K562 (cell line): ENCODE measurements at regions not wholly inside any gene's neighbourhood (a gene's known extent, or its start where the extent isn't known, plus 50 kb on each side); places are given as distances from the start of the nearest gene placed in this dataset.

Source experiments
- ATAC-seq: fragments of 200-7000 bp; cut with Tn5 transposase; 3 replicates; pipeline ENCODE4 v1.9.1; 2020; ENCODE audit warnings: moderate library complexity
- BruUV-seq: library from RNA; stranded (reverse); fragments of 400-500 nt; replicated peaks from 2 replicates; lab custom pipeline; 2021; lab: Mats Ljungman, UMichigan
- CTCF ChIA-PET: fragments of 300-600 bp; formaldehyde crosslinking; extraction: SDS; loops from one replicate; lab custom pipeline; 2021; ENCODE audit warnings: low intra/inter-chr PET ratio; lab: Yijun Ruan, JAX
- POLR2A ChIA-PET: fragments of 300-600, 350-650 bp; sonication (Branson Sonifier 250); formaldehyde crosslinking; extraction: SDS; loops from one replicate; lab custom pipeline; 2021; ENCODE audit warnings: antibody characterized with exemption, inconsistent platforms; lab: Yijun Ruan, JAX
- DNase-seq, 4 experiments: peaks; one replicate each; pipeline versions ENCODE4 v3.0.0 to v3.0.0-alpha.2; 2011 to 2018; ENCODE audit warnings: low spot score in 3 of 4, mixed read lengths in 3 of 4; ENCODE audit errors: extremely low read depth in 1 of 4
- FAIRE-seq: peaks from 2 replicates; lab custom pipeline; 2011; peaks lifted over from hg19 to GRCh38; lab: Jason Lieb, UNC
- H2AFZ ChIP-seq: 2 replicates; pipeline ENCODE4 v1.6.0; 2011; ENCODE audit warnings: low read depth, low read length, control low read depth, inconsistent platforms
- H3K27ac ChIP-seq: fragments of 200-600 bp; 3 replicates; pipeline ENCODE4 v1.8.0; 2011; ENCODE audit warnings: low read depth, mild to moderate bottlenecking, control low read depth, inconsistent platforms, low read length, moderate library complexity, mixed read lengths; ENCODE audit errors: extremely low read depth
- H3K27me3 ChIP-seq, 2 experiments: fragments of 300-600 bp in 1 of 2; 2 replicates in 1 of 2; 3 replicates in 1 of 2; pipeline versions ENCODE4 v1.6.0 to v1.8.0; 2011; ENCODE audit warnings: inconsistent platforms in 2 of 2, low read length in 2 of 2, mild to moderate bottlenecking in 1 of 2, mixed read lengths in 1 of 2, moderate library complexity in 1 of 2; ENCODE audit not compliant: control insufficient read depth in 2 of 2, insufficient read depth in 2 of 2
- H3K36me3 ChIP-seq: fragments of 300-600 bp; 3 replicates; pipeline ENCODE4 v1.8.0; 2011; ENCODE audit warnings: mild to moderate bottlenecking, low read length, inconsistent platforms; ENCODE audit not compliant: control insufficient read depth, insufficient read depth
- H3K4me1 ChIP-seq, 2 experiments: fragments of 200-600 bp in 1 of 2; replicated peaks in 1 of 2; 2 replicates in 1 of 2; 3 replicates in 1 of 2; pipeline versions ENCODE4 v1.5.1 to v1.8.0; 2011; ENCODE audit warnings: inconsistent platforms in 2 of 2, low read length in 2 of 2, mild to moderate bottlenecking in 1 of 2, mixed read lengths in 1 of 2, moderate library complexity in 1 of 2; ENCODE audit not compliant: control insufficient read depth in 2 of 2, insufficient read depth in 2 of 2
- H3K4me2 ChIP-seq: 2 replicates; pipeline ENCODE4 v1.6.1; 2011; ENCODE audit warnings: low read length, control low read depth, inconsistent platforms, mixed read lengths; ENCODE audit not compliant: insufficient read depth
- H3K4me3 ChIP-seq: fragments of 200-600 bp; sonication (generic), shearing (Covaris generic); 2 replicates; pipeline ENCODE4 v1.5.1; 2016; ENCODE audit warnings: control low read depth, inconsistent platforms
- H3K79me2 ChIP-seq: fragments of 200-600 bp; 3 replicates; pipeline ENCODE4 v1.8.0; 2011; ENCODE audit warnings: low read length, inconsistent platforms; ENCODE audit not compliant: control insufficient read depth, insufficient read depth
- H3K9ac ChIP-seq, 2 experiments: 2 replicates each; pipeline versions ENCODE4 v1.6.0 to v1.6.1; 2011; ENCODE audit warnings: low read depth in 2 of 2, low read length in 2 of 2, control low read depth in 1 of 2, inconsistent platforms in 1 of 2, mild to moderate bottlenecking in 1 of 2, mixed read lengths in 1 of 2; ENCODE audit not compliant: insufficient read depth in 1 of 2
- H3K9me1 ChIP-seq: one replicate; pipeline ENCODE4 v1.6.0; 2011; ENCODE audit warnings: inconsistent platforms, mild to moderate bottlenecking, low read length, moderate library complexity; ENCODE audit not compliant: control insufficient read depth, insufficient read depth
- H3K9me3 ChIP-seq: replicated peaks from 2 replicates; pipeline ENCODE4 v1.5.1; 2011; ENCODE audit warnings: low read depth, low read length, inconsistent platforms; ENCODE audit not compliant: control insufficient read depth, insufficient read depth
- H4K20me1 ChIP-seq: replicated peaks from 2 replicates; pipeline ENCODE4 v1.6.1; 2011; ENCODE audit warnings: low read length, inconsistent platforms, mixed read lengths; ENCODE audit not compliant: control insufficient read depth, insufficient read depth
- C11orf30 ChIP-seq: fragments of 450-650 bp; IDR thresholded peaks from 2 replicates; pipeline ENCODE4 v1.6.1; 2016; ENCODE audit warnings: low read depth, mild to moderate bottlenecking
- CCAR2 ChIP-seq: fragments of 200-400 bp; formaldehyde crosslinking; IDR thresholded peaks from 2 replicates; pipeline ENCODE4 v1.6.1; 2017; ENCODE audit warnings: mild to moderate bottlenecking, low read depth, low read length
- CREBBP ChIP-seq: IDR thresholded peaks from one replicate; pipeline ENCODE4 v1.6.1; 2012; ENCODE audit warnings: low read depth, mild to moderate bottlenecking, control low read depth, inconsistent platforms, low read length
- FOSL1 ChIP-seq: fragments of 200-800 bp; sonication (Bioruptor generic); conservative IDR thresholded peaks from 2 replicates; pipeline ENCODE4 v1.6.1; 2016; ENCODE audit warnings: missing genetic modification characterization, missing compliant biosample characterization
- FOXM1 ChIP-seq, 2 experiments: fragments of 450-650 bp in 1 of 2; sonication (generic) in 1 of 2; formaldehyde crosslinking in 1 of 2; IDR thresholded peaks; 2 replicates each; pipeline versions ENCODE4 v1.6.1 to v1.9.0; 2017 to 2022; ENCODE audit warnings: low read depth in 2 of 2, mild to moderate bottlenecking in 2 of 2, missing genetic modification reagents in 1 of 2, moderate library complexity in 1 of 2
- GABPA ChIP-seq: fragments of 200-800 bp; sonication (Bioruptor generic); conservative IDR thresholded peaks from 2 replicates; pipeline ENCODE4 v1.6.1; 2016; ENCODE audit warnings: low read depth, missing genetic modification characterization, missing compliant biosample characterization
- MXI1 ChIP-seq: IDR thresholded peaks from 2 replicates; pipeline ENCODE4 v1.6.1; 2011; ENCODE audit warnings: low read depth, mild to moderate bottlenecking, improper control_type of control experiment, low read length
- NR3C1 ChIP-seq: sonication (generic); formaldehyde crosslinking; IDR thresholded peaks from 2 replicates; pipeline ENCODE4 v1.8.1; 2022; ENCODE audit warnings: missing genetic modification reagents
- PML ChIP-seq: IDR thresholded peaks from 2 replicates; pipeline ENCODE4 v1.6.1; 2012; ENCODE audit warnings: low read length, inconsistent platforms
- ZBTB1 ChIP-seq: sonication (generic); formaldehyde crosslinking; IDR thresholded peaks from 2 replicates; pipeline ENCODE4 v1.8.1; 2023; ENCODE audit warnings: missing genetic modification reagents, low read depth, mild to moderate bottlenecking, borderline replicate concordance
- ZFP36 ChIP-seq: fragments of 150-350 bp; IDR thresholded peaks from 2 replicates; pipeline ENCODE4 v1.6.1; 2018; ENCODE audit warnings: low read length, low read depth; ENCODE audit not compliant: partially characterized antibody
- ZNF23 ChIP-seq: fragments of 250-450 bp; sonication (Bioruptor Pico); IDR thresholded peaks from 2 replicates; pipeline ENCODE4 v1.4.0; 2020; ENCODE audit warnings: mild to moderate bottlenecking
- ZNF316 ChIP-seq: fragments of 450-650 bp; IDR thresholded peaks from 2 replicates; pipeline ENCODE4 v1.6.1; 2016
- ZNF584 ChIP-seq: fragments of 200-800 bp; sonication (Bioruptor generic); IDR thresholded peaks from 2 replicates; pipeline ENCODE4 v1.6.1; 2016; ENCODE audit warnings: low read depth, mild to moderate bottlenecking, missing genetic modification characterization, missing compliant biosample characterization
- ZZZ3 ChIP-seq: fragments of 450-650 bp; IDR thresholded peaks from 2 replicates; pipeline ENCODE4 v1.6.1; 2016; ENCODE audit warnings: antibody characterized with exemption, mild to moderate bottlenecking, moderate library complexity
- WGBS: fragments of 100-300 bp; shearing (Covaris generic); methylation state at CpG from one replicate; pipeline ENCODE4 v1.1.6; 2016; ENCODE audit warnings: low coverage, mixed read lengths; ENCODE audit not compliant: insufficient coverage; ENCODE audit errors: missing lambda C conversion rate; 5-methylcytosine and 5-hydroxymethylcytosine counted together
- in situ Hi-C: fragments of 300-500 bp; cut with MboI; formaldehyde crosslinking; loops from 4 replicates; pipeline ENCODE4 v1.15.0; 2018; ENCODE audit warnings: inconsistent platforms, mixed read lengths
- intact Hi-C: fragments of 100-400 bp; cut with micrococcal nuclease; formaldehyde crosslinking; loops from 2 replicates; pipeline ENCODE4 v1.14.2; 2022

DNA sequence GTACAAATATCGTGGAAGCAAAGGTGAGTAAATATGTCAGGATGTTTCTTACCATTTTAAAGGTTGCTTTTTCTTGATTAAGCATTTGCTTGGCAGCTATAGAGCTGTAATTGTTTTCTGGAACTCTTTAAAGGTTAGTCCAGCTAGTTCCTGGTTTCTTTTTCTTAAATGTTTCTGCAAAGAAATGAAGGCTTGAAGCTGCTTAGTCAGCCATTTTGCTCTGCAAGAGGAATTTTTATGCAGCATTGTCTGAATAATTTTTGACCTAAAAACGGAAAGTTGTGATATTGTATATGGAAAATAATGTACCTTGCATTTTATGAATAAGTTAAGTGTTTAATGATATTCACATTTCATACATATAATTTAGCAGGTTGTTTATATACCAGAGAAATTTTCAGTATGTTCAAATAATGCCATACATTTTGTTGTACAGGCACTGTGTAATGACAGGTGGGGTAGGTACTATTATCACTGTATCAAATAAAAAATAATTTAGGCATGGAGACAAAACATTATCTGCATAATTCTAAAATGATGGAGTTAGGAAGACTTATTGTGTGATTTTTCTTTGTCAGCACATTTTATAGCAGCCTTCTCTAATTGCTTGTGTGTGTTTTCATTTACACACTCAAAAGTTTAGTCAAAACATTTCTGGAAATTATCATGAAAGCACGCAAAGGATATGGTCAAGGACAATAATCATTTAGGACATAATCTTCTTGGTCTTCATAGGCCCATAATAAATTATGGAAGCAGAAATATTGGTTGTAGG lies 624.4 kb downstream of the NCAM2 start:
- FAIRE-seq (no peak), ATAC-seq (no peak), DNase-seq (no peak)
- Histone ChIP-seq H3K36me3 (no peaks in the 10 kb centered on the region), H3K4me2 (no peak overlapping the region), H2AFZ (no peak overlapping the region), H3K27me3 (no peaks in the 10 kb centered on the region), H3K9me1 (no peaks in the 10 kb centered on the region), H3K9me3 (no peaks in the 10 kb centered on the region), H3K79me2 (no peaks in the 10 kb centered on the region), H4K20me1 (no peaks in the 10 kb centered on the region), H3K9ac (no peak overlapping the region), H3K4me3 (no peak overlapping the region), H3K27ac (no peak overlapping the region), H3K4me1 (no peaks in the 10 kb centered on the region)
- no TSS peak for BruUV-seq
- in situ Hi-C loops: no loop called here
- CTCF ChIA-PET: no interaction called here
- intact Hi-C loops: no loop called here
- POLR2A ChIA-PET: no interaction called here
- 0% methylated on average over 3 of the region's 3 CpGs for WGBS
- TF ChIP-seq ZNF584 (no peak), FOXM1 (IDR thresholded peaks at IDR 0.05; ENCODE audit: low read depth) (no peak), FOXM1 (CRISPR knock-in tag; IDR thresholded peaks at IDR 0.05; ENCODE audit: low read depth) (no peak), GABPA (tag) (no peak), ZNF316 (peak; percentile 40; the same call in 1 of the 2 replicates), PML (no peak), CCAR2 (no peak), ZBTB1 (CRISPR knock-in tag) (no peak), FOSL1 (no peak), MXI1 (no peak), C11orf30 (0 out of 2 replicates have a peak, but pooled peaks have one; percentile 28), ZFP36 (no peak), ZZZ3 (no peak), CREBBP (no peak), ZNF23 (CRISPR knock-in tag) (no peak), NR3C1 (CRISPR knock-in tag) (no peak)
